ENCODE measurements at regions not wholly inside any gene's neighbourhood (a gene's known extent, or its start where the extent isn't known, plus 50 kb on each side); places are given as distances from the start of the nearest gene placed in this dataset.

- H3K4me1 ChIP-seq (ENCODE audit: control insufficient read depth, insufficient read depth, low read length): no peaks in the 10 kb centered on the region
- no peak overlapping the region for H3K27ac ChIP-seq (ENCODE audit: extremely low read depth, low read depth, low read length)
- TF ChIP-seq ZNF362 (tag by site-specific recombination; IDR thresholded peaks at IDR 0.05) (no peak), ZNF140 (tag by site-specific recombination; IDR thresholded peaks at IDR 0.05) (no peak), ZNF335 (tag by site-specific recombination; conservative IDR thresholded peaks at IDR 0.05) (no peak), OSR2 (tag by site-specific recombination; IDR thresholded peaks at IDR 0.05) (no peak), HOXC10 (CRISPR knock-in tag; IDR thresholded peaks at IDR 0.05) (no peak), ZNF132 (tag by site-specific recombination; IDR thresholded peaks at IDR 0.05; ENCODE audit: borderline replicate concordance) (no peak), KLF9 (tag by site-specific recombination; IDR thresholded peaks at IDR 0.05; ENCODE audit: low read depth) (no peak), ZNF600 (tag by site-specific recombination; IDR thresholded peaks at IDR 0.05) (no peak), ZNF660 (tag by site-specific recombination; IDR thresholded peaks at IDR 0.05) (no peak), ZNF510 (tag by site-specific recombination; IDR thresholded peaks at IDR 0.05; ENCODE audit: insufficient replicate concordance) (no peak), ZNF654 (tag by site-specific recombination; IDR thresholded peaks at IDR 0.05; ENCODE audit: low read depth) (no peak), ZNF768 (tag by site-specific recombination; IDR thresholded peaks at IDR 0.05) (no peak), ZFP69B (tag by site-specific recombination; IDR thresholded peaks at IDR 0.05) (no peak), ZNF747 (tag by site-specific recombination; IDR thresholded peaks at IDR 0.05) (no peak), ZNF501 (tag by site-specific recombination; IDR thresholded peaks at IDR 0.05) (no peak), ZNF394 (tag by site-specific recombination; IDR thresholded peaks at IDR 0.05; ENCODE audit: borderline replicate concordance) (no peak), ZBTB44 (tag by site-specific recombination; IDR thresholded peaks at IDR 0.05) (no peak), ZBTB20 (tag by site-specific recombination; IDR thresholded peaks at IDR 0.05) (no peak), ZNF404 (tag by site-specific recombination; IDR thresholded peaks at IDR 0.05) (no peak), ZNF670 (tag by site-specific recombination; IDR thresholded peaks at IDR 0.05; ENCODE audit: low read depth) (no peak)
- no peaks in the 10 kb centered on the region for H3K9me3 ChIP-seq (ENCODE audit: control insufficient read depth, insufficient read depth, low read depth, low read length)
- CTCF ChIA-PET: interaction anchor here (0.6 to 1.2 kb wide), 3 partner anchors 11 to 884 kb away, joined by 3 read pairs; no protein-coding TSS in a partner anchor
- no peak overlapping the region for H3K4me3 ChIP-seq (ENCODE audit: low read depth, low read length)
- H3K36me3 ChIP-seq (ENCODE audit: control insufficient read depth in 2 of 2, insufficient read depth in 1 of 2, low read length in 2 of 2): no peaks in the 10 kb centered on the region
- POLR2A ChIA-PET: interaction anchor here (1.0 kb wide), 1 partner anchor 469 kb away, joined by 4 read pairs; the partner anchor contains the start of gene BTG1
Observed at GRCh38 chr12:92615086-92615485, 87.7 kb upstream of the PLEKHG7 start.

- Histone ChIP-seq H3K36me3 (ENCODE audit: control insufficient read depth in 2 of 2, insufficient read depth in 1 of 2, low read length in 2 of 2) (no peaks in the 10 kb centered on the region), H3K4me1 (ENCODE audit: control insufficient read depth, insufficient read depth, low read length) (no peaks in the 10 kb centered on the region), H3K27ac (ENCODE audit: extremely low read depth, low read depth, low read length) (no peak overlapping the region), H3K9me3 (ENCODE audit: control insufficient read depth, insufficient read depth, low read depth, low read length) (no peaks in the 10 kb centered on the region), H3K4me3 (ENCODE audit: low read depth, low read length) (no peak overlapping the region)
- CTCF ChIA-PET: interaction anchor here (0.6 kb wide), 1 partner anchor 883 kb away, joined by 3 read pairs; no protein-coding TSS in a partner anchor
- TF ChIP-seq REST (tag by site-specific recombination; IDR thresholded peaks at IDR 0.05) (no peak), ZNF792 (tag by site-specific recombination; IDR thresholded peaks at IDR 0.05) (no peak), ZNF140 (tag by site-specific recombination; IDR thresholded peaks at IDR 0.05) (no peak)
- POLR2A ChIA-PET: no interaction called here
Observed at GRCh38 chr12:92614502-92614901, 88.3 kb upstream of the PLEKHG7 start.
